HG02870 (cell line): ENCODE measurements at regions not wholly inside any gene's neighbourhood (a gene's known extent, or its start where the extent isn't known, plus 50 kb on each side); places are given as distances from the start of the nearest gene placed in this dataset.
A peak's percentile ranks its signal among the peaks of the same experiment; 100 is the strongest.

Experiments
- ATAC-seq: cut with Tn5 transposase; IDR thresholded peaks from one replicate; pipeline ENCODE4 v1.9.1; 2021; ENCODE audit warnings: mild to moderate bottlenecking, moderate library complexity; ENCODE audit not compliant: unreplicated experiment

DNA sequence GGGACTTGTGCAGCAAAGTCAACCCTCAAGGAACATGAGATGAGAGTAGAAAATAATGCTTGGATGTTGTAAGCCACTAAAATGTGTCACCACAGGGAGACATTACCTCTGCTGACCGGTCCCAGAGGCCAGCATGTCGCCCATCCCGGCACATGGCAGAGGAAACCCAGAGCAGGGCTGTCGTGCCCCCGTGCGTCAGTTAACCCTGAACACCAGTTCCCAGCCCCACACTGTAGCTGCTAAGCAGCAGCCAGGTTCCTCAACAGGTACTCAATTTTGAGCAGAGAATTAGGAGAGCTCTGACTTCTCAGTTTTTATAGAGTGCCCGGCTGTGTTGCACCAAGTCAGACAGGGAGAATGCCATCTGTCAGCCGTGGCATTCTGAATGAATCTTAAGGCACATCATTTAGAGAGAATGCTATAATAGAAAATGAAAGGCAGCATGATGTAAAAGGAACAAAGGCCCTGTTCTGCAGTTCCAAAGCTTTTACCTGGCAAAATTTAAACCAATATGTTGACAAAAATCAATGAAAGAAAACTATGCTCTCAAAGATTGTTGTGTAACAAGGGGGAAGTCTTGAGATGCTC, 307.9 kb downstream of the METTL4 start:
- no peak for ATAC-seq

DNA sequence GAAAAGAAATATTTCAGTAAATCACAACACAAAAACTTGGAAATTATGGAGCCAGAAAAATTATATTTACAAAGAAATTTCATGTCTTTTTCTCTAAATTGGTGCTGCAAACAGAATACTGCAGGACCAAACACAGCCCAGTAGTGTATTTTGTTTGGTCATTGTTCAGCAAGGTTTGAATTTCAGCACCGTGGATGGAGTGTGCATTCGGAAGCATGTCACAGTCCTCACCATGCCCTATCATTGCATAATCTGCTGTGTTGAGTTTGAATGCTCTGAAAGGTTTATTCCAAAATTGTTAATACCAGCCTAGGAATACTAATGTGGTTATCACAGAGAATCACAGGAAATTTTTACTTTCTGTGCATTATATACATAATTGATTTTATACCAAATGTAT, 296.7 kb downstream of the METTL4 start:
- ATAC-seq: no peak

DNA sequence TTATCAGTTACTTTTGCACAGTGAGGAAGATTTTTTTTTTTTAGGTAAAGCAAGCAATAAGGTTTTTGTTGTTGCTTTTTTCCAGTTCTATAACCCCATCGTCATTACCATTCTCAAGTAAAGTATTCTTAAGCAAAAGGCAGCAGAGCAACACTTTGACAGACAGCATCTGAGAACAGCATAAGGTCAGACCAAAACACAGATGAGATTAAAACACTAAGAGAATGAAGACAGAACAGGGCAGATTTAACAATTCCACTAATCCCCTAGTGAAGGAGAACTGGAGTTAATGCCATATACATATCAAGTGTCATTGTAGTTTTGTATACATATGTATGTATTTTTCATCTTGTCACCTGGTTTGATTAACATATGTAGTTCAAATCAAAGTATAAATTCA, 290.2 kb downstream of the METTL4 start:
- ATAC-seq: no peak

DNA sequence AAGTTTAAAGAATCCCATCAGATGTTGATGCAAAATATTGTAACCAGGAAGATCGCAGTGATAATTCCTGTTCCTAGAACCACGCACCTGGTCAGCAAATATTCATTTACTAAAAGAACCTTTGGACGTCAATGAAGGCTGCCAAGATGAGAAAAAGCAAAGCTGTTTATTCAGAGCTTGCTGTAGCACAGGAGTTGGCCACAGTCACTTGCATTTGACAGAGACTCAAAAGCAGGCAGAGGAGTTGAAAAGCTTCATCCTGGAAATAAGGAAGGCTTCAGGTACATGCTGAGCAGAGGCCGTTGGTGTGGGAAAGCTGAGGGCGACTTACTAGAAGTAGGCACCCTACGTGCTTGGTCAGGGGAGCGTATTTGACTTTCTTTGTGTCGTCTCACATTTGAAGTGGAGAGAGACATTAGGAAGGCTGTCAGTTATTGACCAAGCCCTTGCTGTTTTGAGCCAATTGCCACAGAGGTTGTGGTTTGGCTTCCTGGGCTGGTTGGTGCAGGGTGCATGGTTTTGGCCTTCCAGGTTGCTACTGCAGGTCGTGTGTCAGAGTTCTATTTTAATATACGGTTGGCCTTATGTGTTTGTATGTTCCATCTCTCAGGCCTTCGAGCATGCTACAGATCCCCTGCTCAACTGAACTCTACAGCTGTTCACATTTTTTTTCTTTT, 289.6 kb downstream of the METTL4 start:
- ATAC-seq: no peak

DNA sequence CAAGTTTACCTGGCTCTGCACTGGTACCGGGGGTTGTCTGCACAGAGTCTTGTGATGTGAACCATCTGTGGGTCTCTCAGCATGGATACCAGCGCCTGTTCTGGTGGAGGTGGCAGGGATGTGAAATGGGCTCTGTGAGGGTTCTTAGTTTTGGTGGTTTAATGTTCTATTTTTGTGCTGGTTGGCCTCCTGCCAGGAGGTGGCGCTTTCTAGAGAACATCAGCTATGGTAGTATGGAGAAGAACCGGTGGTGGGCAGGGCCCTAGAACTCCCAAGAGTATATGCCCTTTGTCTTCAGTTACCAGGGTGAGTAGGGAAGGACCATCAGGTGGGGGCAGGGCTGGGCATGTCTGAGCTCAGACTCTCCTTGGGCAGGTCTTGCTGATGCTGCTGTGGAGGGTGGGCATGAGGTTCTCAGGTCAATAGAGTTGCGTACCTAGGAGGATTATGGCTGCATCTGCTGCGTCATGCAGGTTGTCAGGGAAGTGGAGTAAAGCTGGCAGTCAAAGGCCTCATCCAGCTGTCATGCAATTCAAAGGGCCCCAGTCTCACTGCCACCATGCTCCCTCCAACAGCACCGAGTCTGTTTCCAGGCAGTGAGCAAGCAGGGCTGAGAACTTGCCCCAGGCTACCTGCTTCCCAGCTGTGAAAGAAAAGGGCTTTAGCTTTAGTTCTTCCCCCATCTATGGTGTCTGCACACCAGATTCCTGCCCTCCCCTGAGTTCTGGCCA, 278.0 kb downstream of the METTL4 start:
- no peak for ATAC-seq

DNA sequence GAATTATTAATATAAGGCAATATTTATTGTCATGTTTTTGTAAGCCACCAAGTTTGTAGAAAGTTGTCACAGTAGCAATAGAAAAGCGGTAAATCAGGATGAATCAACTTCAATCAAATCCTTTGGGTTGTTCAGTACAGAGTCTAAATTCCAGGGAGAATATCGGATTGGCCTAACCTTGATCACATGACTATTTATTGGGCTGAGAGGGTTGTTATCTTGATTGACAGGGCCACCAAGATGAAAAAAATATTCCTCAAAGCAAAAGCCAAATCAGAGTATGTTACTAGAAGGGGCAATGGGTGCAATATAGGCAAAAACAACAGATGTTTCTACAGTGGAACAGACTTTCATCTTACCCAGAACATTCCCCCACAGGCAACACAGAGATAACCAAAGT, 270.0 kb downstream of the METTL4 start:
- ATAC-seq: no peak

DNA sequence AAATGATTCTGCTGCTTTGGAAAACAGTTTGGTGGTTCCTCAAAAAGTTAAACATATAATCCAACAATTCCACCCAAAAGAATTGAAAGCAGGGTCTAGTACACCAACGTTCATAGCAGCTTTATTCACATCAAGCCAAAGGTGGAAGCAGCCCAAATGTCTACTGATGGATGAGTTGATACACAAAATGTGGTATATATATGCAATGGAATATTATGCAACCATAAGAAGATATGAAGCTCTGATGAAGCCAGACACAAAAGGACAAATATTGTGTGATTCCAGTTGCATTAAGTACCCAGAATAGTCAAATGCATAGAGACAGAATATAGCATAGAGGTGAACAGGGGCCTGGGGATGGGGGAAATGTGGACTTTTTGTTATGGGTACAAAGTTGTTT, 269.3 kb downstream of the METTL4 start:
- no peak for ATAC-seq

DNA sequence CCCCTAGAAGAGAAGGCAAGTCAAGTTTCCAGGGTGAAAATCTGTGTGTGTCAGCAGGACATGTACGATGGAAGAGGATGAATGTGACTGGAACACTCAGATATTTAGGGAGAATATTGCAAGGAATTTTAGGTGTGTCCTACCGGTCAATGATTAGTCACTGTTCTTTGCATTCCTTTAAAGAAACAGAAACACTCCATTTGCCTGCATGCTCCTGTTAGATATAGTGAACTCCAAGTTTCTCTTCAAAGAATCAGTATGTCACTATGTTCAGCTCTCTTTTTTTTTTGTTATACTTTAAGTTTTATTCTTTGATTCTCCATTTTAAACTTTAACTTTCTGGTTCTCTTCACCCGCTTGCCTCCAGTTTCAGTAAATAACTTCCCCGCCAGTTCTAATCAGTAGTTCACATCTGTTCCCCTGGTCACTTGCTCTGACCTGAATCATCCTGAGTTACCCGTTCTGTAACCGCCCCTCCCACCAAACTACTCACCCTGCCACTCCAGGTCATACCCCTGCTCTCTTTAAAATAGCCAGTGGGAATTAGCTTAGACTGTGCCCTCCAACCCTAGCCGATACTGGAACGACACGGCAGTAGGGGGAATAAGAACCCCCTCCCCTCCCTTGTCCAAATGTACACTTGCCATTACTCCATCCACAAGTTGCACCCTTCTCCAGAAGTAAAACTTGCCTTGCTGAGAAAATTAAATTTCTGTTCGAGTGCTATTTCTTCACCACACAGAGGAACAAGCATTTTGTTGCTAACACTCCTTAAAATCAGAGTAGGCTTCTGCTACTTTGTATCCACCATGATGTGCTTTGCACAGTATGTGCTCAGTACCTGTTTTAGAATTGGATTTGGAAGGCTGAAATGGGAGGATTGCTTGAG, 268.4 kb downstream of the METTL4 start:
- no peak for ATAC-seq

DNA sequence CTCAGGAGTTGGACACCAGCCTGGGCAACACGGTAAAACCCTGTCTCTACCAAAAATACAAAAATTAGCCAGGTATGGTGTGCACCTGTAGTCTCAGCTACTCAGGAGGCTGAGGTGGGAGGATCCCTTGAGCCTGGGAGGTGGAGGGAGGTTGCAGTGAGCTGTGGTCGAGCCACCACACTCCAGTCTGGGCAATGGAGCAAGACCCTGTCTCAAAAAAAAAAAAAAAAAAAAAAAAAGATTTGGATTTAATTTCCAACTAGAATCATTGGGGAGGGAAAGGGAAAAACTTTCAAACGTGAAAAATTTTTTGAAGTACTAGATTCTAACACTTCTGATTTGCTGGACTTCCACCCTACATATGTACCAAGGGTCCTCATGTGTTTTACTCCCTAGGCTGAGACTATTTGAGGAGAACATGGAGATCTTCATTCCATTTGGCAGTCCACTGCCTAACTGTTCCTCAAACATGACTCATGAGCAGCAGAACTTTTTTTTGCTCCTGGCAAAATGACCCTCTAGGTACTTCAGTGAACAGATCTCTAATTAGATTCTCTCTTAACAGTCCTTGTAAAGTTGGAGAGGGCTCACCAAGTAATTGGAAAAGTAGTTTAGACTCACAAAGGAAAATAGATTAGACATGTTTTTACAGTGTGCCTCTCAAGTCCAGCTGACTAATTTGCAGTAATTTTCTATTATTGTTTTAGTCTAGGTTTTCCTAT, 267.6 kb downstream of the METTL4 start:
- ATAC-seq: no peak

DNA sequence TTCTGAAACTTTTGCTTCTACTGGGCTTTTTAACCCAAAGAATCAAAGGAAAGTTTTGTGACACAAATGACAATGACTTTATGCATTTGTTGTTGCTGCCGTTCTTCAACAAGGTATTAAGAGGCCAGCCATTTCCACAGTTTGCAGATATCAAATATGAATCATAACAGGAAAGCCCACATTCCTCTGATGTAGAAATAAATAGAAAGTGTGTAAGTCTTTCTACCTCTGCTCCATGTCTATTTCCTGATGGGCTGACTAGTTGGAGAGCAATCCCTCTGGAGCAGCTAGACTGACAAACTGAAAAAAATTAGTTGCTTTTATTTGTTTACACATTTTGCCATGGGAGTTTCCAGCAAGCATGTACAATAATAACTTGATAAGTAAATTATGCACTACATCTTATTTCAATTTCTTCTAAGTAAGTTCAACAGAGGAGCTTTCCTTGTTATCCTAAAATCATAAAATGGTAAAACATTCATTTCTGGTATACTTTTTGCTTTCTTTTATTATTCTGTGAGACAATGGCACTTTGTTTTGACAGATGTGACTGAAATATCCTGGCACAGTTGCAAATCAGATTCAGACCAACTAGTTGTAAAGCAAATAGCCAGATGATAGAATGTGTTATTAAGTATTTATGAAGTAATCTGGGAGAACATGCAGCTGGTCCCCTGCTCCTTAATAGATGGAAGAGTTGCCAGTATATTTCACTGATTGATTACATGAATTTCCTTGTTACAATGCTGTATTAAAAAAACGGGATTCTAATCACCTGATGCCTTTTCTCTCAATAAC, 266.7 kb downstream of the METTL4 start:
- no peak for ATAC-seq

DNA sequence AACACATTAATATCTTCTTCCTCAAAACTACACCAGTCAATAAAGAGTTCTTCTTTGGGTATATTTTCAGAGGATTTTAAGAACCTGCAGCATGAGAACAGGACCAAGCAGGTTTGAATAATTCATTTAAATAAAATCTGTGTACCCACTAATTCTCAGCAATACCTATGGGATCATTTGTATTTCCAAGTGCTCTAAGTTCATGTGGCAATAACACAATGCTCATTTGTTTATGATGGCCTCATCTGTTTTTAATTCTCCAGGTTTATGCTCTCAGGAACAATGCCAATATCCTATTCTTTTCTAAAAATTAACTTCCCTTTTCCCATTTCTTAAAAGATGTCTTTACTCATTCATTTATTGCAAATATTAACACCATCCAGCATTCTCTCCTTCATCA, 264.7 kb downstream of the METTL4 start:
- no peak for ATAC-seq

DNA sequence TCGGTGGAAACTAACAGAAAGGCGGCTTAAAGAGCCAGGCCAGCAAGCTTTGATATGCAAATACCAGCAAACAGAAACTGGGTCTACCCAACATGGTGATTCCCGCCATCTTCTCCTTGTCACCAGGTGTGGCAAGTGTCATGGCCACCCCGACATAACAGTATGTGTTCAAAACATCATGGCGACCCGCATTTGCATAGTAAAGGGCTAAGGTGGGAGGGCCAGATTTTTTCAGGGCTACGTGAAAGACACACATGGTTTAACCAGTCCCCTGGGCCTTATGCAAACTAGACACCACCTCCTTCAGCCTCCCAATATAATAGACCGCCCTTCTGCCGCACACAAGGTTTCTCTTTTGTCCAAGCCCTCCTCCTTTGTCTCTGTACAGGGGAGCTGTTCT, 260.4 kb downstream of the METTL4 start:
- ATAC-seq: no peak

DNA sequence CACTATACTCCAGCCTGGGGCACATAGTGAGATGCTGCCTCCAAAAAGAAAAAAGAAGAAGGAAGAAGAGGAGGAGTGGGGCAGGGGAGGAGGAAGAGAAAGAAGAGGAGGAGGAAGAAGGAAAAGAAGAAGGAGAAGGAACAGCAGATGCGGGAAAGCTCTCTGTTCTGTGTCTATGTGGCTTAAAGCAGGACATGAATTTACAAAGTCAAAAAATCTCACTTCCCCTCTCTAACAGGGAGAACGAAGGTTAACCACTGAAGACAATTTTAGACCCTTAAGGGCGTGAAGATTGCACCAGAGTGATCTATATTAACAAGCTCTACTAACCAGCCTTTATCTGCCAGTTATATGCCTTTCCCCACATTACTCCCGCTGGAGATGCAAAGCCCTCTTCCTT, 258.9 kb downstream of the METTL4 start:
- ATAC-seq: peak; percentile 86

DNA sequence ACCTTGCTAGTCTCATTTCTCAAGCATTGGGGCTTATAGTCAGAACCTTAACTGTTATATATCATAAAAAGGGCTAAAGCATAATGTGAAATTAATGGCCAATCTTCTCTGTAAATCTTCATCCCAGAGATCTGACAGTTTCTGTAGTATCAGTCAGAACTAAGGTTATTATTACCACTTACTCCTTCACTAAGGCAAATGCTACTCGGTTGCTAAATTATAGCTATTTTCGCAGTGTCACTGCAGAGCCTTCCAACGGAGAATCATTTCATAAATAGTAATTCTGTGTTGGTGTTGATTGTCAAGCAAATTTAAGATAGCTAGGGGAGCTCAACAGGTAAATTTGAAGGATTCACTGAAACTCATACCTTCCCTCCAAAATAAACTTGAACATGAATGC, 258.0 kb downstream of the METTL4 start:
- no peak for ATAC-seq

DNA sequence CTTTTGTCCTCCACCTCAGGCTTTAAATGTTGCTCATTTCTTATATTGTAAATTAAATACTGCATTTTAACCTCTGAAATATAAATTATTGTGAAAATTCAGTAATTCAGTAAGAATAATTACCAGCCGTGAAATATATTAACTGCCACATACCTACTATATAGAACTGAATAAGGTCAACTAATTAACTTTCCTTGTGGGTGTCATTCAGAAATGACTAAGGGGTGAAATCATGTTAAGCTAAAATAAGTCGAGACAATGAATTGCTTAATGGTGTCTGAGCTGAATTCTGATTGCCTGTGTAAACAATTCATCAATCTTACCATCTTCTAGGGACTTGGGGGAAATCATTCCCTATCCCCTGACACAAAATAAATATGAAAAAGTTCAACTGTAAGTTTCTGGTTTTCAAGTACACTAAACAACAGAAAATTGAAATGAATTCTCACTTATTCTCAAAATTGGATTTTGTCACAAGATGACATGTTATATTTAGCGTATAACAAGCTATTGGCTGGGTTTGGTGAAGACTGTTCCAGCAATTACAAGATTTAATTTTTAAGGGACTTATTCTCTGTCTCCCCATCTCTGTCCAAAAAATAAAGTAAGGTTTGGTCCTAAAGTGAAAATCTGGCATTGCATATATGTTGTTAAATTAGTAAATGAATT, 255.1 kb downstream of the METTL4 start:
- ATAC-seq: no peak

DNA sequence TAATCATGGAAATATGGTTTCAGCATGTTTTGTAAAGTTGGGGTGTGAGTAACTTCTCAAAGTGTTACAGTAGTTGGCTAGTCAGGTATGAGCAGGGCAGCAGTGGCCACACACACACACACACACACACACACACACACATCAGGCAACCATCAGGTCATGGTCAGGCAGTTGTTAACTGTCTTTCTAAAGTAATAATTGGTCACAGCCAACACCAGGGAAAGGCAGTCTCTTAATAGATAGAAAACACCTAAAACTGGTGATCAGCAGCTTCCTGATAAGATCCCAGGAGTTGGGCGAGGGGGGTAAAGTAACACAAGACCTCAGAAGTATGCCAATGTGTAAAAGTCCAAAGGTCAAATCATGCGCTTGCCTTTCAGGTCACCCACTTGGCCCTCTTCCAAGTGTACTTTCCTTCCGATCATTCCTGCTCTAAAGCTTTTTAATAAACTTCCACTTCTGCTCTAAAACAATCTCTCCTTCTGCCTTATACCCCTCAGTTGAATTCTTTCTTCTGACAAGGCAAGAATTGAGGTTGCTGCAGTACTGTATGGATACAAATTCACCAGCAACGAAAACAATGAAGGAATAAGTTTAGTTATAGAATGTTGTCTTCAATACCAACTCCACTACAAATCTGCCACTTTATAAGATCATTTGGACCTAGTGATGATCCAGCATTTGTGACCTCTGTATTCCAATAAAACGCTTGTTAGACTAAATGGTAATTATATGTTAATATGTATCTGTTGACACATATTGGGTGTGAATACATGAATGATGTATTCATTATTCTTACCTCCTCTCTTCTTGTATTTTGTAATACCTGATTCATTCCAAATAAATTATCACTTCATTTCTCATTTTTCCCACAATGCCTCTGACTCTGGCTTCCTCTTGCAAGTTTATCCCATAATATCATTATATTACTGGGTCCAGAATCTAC, 254.3 kb downstream of the METTL4 start:
- ATAC-seq: no peak

DNA sequence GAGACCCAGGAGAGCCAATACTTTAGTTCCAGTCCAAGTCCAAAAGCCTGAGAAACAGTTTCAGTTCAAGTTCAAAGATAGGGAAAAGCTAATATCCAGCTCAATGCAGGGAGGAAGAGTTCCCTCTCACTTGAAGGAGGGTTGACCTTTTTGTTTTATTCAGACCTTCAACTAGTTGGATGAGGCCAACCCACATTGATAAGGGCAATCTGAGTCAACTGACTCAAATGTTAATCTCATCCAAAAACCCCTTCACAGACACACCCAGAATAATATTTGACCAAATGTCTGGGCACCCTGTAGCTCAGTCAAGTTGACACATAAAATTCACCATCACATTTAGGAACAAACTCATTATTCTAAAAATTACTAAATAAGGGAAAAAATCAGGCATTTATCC, 246.8 kb downstream of the METTL4 start:
- ATAC-seq: no peak

DNA sequence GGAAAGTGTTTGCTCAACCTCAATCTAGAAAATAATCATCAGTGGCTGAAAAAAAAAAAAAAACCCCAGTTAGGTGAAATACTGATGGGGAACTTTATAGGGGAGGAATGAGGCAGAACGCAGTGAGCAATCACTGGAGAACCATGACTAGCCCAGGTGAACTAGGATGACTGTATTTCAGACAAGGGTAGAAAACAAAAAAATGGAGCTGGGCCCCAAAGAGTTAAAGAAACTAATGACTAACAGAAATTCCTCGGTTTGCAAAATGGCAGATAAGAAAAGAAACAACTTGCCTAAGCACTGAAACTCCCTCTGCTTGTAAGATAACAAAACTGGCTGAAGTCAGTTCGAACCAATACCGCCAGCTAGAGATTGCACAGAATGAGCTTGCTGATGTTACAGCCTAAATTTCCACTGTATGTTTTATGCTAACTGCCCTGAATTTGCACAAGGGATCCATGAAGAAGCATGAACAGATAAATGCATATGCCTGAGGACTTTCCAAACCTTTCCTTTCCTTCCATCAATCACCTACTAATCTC, 245.9 kb downstream of the METTL4 start:
- no peak for ATAC-seq
